ENCODE measurements at regions not wholly inside any gene's neighbourhood (a gene's known extent, or its start where the extent isn't known, plus 50 kb on each side); places are given as distances from the start of the nearest gene placed in this dataset.
"Not testable (repeated sequence)": the region's sequence is repeated elsewhere in the genome, so short reads cannot be mapped to it uniquely, and the experiment has no call there.

- not testable (repeated sequence) for DNase-seq
Observed at GRCh38 chr4:128646893-128647292, 162.6 kb upstream of the JADE1 start.

GRCh38 chr4:128644693-128645654 is 164.5 kb upstream of the JADE1 start:
- DNase-seq, result not testable (repeated sequence)

DNA sequence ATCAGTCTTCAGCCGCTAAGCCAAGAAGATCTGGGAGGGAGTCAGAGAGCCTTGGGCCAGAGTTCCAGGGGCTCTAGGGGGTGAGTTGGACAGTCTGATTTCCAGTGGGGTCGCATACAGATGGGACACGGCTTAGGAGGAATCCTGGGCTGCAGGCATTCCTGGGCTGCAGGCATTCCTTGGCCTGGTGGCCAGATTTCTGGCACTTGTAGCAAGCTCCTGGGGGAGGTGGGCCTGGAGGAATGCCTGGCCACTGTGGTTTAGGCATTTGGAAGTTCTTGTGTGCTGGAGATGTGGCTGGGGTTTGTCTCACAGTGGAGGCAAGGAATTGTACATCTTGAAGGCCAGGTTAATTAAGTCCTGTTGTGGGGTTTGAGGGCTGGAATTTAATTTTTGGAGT is 165.4 kb upstream of the JADE1 start:
- DNase-seq, result not testable (repeated sequence)

DNA sequence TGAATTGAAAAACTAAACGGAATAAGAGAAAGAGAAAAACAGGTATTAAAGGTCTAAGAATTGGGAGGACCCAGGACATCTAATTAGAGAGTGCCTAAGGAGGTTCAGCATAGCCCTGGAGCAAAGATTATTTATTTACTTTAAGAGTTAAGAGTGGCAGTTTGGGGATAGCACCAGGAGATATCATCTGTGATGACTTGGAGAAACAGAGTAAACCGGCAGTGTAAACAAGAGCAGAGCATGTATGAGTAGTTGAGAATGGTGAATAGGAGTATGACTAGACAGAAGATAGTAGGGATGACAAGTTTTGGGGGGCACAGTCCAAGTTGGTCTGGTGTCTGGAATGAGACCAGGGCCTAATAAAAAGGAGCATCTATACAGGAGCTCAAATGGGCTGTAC is 167.9 kb upstream of the JADE1 start:
- not testable (repeated sequence) for DNase-seq

- no peak for DNase-seq
Observed at GRCh38 chr4:128639541-128640270, 169.8 kb upstream of the JADE1 start.

- DNase-seq, result no peak
Observed at GRCh38 chr4:128636906-128637305, 172.6 kb upstream of the JADE1 start.

- peak; percentile 35 for DNase-seq
Observed at GRCh38 chr4:128635955-128636560, 173.4 kb upstream of the JADE1 start.

DNA sequence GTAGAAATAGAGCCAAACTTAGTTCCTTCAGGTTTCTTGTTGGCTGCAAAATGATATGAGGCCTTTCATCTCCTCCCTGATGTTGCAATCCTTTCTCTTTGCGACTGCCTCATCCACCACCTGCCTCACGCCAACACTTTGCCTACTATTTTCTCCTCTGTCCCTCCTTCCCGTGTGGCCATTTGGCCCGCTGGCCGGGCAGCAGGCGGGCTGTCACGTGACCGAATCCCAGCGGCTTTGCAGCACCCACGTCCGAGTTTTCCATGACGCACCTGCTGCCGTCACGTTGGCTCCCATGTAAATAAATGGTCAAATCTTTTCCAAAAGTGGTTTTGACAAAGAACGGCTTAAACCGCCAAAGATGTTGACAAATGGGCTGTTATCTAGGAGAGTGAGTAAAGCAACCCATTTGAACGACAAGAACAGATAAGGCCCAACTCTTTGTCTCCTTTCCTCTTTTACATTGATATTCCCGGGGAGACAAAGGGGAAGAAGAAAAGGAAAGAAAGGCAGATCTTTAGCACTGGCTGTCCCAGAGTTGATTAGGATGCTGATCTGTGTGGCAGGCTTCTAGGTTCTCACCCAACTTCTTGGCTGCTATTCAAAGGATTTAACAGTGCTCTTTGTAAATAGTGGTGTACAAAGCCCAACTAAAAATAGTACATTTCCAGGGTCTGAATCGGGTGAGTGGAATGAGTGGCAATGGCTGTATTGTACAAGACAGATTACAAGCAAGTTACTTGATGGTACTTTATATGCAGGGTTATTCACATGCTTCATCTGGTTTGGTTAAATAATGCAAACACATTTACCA is 174.2 kb upstream of the JADE1 start:
- DNase-seq, result no peak

DNA sequence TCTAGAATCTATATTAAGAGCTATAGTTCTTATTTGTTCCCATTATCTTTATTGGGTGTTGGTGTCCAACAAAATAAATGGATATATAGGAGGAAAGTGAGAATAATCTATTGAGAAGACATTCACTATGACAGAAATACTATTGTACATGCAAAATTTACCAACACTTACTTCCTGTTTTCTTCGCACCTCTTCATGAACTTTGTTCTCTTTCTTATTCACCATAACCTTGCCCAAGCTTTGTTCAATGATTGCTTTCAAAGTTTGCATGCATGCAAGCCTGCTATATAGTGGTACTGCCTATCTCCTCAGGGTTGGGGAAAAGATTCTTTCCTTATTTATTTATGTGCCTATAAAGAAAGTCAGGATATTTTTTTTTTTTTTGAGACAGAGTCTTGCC is 176.4 kb upstream of the JADE1 start:
- DNase-seq, result no peak

DNA sequence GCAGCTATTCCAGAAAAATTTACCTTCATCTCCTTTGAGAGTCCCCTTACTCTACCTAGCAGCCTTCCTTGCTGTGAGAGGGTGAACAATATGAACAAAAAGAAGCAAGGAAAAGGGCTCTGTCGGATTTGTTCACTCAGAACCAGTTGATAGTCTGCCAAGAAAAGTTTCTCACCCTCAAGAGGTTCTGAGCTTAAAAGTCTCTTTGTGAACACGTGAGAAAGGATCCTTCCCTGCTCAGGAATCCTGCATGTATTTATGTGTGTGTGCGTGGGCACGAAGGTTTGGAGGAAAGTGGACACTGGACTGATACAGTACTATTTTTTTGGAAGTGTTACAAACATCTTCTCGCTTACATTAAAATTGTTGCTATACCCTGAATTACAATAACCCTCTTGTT is 178.6 kb upstream of the JADE1 start:
- no peak for DNase-seq

DNA sequence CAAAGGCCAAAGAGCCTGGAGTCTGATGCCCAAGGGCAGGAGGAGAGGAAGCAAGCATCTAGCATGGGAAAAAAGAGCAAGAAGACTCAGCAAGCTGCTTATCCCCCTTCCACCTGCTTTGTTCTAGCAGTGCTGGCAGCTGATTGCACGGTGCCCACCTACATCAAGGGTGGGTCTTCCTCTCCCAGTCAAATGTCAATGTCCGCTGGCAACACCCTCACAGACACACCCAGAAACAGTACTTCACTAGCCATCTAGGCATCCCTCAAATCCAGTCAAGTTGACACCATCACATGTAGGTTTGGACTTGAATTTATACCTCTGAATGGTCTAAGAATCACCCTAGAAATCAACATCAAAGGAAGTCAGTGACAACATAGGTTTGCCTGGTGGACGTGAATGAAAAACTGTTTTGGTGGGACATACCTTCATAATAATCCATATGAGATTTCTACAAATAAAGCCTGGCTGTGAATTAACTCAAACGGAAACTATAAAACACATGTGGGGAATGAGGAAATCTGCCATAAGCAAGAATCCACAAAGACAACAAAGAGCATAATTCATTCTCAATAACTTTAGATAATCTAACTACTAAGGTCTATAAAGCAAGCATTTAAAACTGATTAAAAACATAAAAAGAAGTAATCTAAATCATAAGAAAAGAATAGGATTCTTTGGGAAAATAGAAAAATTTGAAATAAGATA is 185.8 kb upstream of the JADE1 start:
- DNase-seq, result no peak

GRCh38 chr4:128620279-128620965 is 189.1 kb upstream of the JADE1 start:
- not testable (repeated sequence) for DNase-seq

- DNase-seq, result no peak
Observed at GRCh38 chr4:128615197-128615596, 194.3 kb upstream of the JADE1 start.

DNA sequence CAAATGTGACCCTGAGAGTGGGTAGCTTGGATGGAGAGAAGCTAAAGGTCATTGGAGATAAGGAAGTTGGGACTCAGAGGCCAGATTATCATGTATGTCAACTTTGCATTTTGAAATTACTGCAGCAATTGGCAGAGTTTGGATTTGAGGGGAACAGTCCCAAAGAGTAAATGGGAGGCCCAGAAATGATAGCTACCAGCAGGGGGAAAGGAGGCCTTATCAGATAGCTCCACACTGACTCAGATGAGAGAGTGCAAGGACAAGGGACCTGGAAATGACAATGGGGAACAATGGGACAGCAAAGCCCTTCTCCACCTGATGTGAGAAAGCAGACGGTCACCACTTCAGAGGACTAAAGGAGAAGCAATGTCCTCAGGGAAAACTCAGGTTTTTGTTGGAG is 201.5 kb upstream of the JADE1 start:
- no peak for DNase-seq

DNA sequence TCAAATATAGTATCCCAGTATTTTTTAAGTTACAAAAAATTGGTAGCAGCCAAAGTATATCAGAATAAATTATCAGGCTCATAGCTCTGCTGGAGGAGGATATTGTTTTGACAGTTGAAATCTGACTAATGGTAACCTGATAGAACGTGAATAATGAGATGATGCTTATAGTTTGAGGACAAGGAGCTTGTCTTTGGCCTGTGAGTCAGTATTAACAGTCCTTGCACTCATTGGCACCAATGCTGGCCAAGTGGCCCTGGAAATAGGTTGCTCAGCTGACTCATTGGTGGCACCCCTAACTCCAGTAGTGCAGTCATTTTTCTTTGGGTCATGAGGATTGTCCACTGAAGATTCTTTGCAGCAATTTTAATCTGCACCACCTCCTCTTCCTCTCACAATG is 203.3 kb upstream of the JADE1 start:
- no peak for DNase-seq

DNA sequence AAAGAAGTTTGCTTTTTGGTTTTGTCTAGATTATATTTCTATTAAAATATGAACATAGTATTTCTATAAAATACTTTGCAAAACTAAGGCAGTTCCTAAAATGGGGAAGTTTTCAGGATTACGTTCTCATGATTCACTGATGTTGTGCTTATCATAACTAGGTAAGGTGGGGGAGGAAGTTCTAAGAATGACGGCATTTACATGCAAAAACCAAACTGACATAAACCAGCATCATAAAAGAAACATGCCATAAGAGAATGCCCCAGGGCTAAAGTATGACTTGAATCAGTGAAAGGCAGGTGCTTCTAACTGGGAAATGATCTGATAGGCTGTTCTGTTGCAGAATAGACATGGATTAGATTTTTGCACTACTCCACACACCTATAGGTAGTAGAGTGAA is 204.7 kb upstream of the JADE1 start:
- DNase-seq, result no peak

DNA sequence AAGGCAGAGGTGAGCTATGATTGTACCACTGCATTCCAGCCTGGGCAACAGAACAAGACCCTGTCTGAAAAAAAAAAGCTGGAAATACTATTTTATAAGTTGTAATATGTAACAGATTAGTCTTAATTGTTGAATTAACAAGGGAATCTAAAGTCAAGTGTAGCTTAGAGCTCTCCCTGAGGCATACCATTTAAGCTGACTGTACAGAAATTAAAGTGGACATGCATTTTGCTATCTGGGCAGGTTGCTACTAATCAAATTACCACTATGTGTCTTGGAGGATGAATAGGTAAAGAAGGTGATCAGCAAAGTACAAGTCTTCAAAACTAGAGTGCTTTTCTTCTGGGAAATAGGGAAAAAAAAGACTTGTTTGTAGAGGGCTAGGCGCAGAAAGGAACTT is 205.3 kb upstream of the JADE1 start:
- DNase-seq, result no peak

GRCh38 chr4:128603081-128603480 is 206.4 kb upstream of the JADE1 start:
- no peak for DNase-seq

DNA sequence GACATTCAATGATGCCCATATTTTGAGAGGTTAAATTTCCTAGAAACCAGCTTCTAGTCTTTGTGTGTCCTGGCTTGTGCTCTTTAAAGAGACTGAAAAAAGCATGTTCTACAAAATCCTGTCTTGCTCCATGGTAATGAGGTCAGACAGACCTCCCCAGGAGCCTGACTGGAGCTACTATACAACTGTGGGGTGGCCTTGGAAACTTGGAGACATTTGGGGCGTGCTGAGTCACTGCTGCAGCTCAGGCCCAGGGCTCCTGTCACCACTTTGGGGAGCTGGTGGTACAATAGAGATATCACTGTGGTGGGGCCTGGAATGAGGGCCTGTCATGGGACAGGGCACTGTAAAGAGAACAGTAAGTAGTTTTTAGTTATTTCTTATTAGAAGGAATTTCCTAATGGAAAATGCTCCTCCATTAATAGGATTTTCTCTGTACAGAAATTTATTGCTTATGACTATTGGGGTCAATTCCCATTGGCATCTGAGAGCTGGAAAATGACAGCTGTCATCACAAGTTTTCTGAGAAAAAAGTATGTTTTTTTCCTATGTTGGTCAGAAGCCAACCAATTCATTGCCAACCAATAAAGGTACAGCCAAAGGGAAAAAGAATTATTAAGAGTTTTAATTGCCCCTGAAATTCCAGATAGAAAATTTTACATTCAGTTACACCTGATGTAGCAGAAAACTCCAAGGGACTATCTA is 207.4 kb upstream of the JADE1 start:
- DNase-seq, result peak; percentile 32

- peak; percentile 49 for DNase-seq
Observed at GRCh38 chr4:128600996-128601871, 208.3 kb upstream of the JADE1 start.

Data from right hindlimb (tissue), 1 donor.